ENCODE measurements at regions not wholly inside any gene's neighbourhood (a gene's known extent, or its start where the extent isn't known, plus 50 kb on each side); places are given as distances from the start of the nearest gene placed in this dataset.

GRCh38 chr2:126515471-126515870 lies 140.5 kb upstream of the GYPC start:
- no peak overlapping the region for H3K27ac ChIP-seq
- intact Hi-C loops (cut with DNase I): no loop called here
- no peaks in the 10 kb centered on the region for H3K36me3 ChIP-seq
- no peaks in the 10 kb centered on the region for H3K9me3 ChIP-seq
- no peaks in the 10 kb centered on the region for H3K27me3 ChIP-seq
- H3K4me1 ChIP-seq: no peaks in the 10 kb centered on the region
- no peak overlapping the region for H3K4me3 ChIP-seq
- TF ChIP-seq, protein P1, sequence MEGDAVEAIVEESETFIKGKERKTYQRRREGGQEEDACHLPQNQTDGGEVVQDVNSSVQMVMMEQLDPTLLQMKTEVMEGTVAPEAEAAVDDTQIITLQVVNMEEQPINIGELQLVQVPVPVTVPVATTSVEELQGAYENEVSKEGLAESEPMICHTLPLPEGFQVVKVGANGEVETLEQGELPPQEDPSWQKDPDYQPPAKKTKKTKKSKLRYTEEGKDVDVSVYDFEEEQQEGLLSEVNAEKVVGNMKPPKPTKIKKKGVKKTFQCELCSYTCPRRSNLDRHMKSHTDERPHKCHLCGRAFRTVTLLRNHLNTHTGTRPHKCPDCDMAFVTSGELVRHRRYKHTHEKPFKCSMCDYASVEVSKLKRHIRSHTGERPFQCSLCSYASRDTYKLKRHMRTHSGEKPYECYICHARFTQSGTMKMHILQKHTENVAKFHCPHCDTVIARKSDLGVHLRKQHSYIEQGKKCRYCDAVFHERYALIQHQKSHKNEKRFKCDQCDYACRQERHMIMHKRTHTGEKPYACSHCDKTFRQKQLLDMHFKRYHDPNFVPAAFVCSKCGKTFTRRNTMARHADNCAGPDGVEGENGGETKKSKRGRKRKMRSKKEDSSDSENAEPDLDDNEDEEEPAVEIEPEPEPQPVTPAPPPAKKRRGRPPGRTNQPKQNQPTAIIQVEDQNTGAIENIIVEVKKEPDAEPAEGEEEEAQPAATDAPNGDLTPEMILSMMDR (IDR thresholded peaks at IDR 0.05): no peak
- ATAC-seq (no peak), DNase-seq (no peak)
- WGBS, 2 donors: 79 to 80% methylated on average over 2 of the region's 2 CpGs

- no peaks in the 10 kb centered on the region for H3K4me1 ChIP-seq
- 61 to 68% methylated on average over 2 of the region's 2 CpGs for WGBS, 2 donors
- intact Hi-C loops (cut with DNase I): no loop called here
- no peaks in the 10 kb centered on the region for H3K36me3 ChIP-seq
- H3K27ac ChIP-seq: no peak overlapping the region
- DNase-seq (no peak), ATAC-seq (no peak)
- H3K27me3 ChIP-seq: no peaks in the 10 kb centered on the region
- H3K4me3 ChIP-seq: no peak overlapping the region
- no peaks in the 10 kb centered on the region for H3K9me3 ChIP-seq
- TF ChIP-seq, protein P1 (IDR thresholded peaks at IDR 0.05): no peak
Observed at GRCh38 chr2:126518196-126518595, 137.8 kb upstream of the GYPC start.

DNA sequence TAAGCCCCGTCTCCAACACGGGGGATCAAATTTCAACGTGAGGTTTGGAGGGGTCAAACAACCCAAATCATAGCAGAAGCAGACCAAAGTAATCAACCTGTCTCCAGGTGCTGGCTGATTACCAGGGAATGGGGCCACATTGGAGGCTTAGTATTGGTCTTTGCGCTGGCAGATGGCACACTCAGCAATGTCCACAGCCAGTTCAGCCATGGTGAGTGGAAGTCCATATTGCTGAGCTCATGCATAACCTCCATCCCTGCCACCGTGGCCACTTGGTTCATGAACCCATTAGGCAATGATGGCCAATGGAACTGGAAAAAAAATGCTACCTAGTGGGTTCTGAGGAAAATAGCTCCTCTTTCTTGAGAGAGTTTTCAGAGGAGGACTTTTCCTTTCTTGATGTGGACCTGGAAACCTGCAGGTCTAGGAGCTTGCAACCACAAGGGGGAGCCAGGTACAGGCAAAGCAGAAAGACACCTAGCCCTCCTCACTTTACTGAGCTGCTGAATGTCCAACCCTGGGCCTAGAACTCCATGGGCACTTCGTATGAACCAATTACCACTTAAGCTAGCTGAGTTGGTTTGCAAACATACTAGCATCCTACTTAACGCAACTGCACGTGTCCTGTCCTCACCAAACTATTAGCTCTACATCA lies 128.0 kb upstream of the GYPC start:
- 74 to 77% methylated on average over 8 of the region's 8 CpGs for WGBS, 2 donors
- no peaks in the 10 kb centered on the region for H3K4me1 ChIP-seq
- no peaks in the 10 kb centered on the region for H3K27me3 ChIP-seq
- H3K36me3 ChIP-seq: no peaks in the 10 kb centered on the region
- TF ChIP-seq, protein P1 (IDR thresholded peaks at IDR 0.05): peak; percentile 40 to 84 (median 72)
- H3K9me3 ChIP-seq: no peaks in the 10 kb centered on the region
- no peak overlapping the region for H3K27ac ChIP-seq
- intact Hi-C loops (cut with DNase I): loop anchor here (1.0 to 5.0 kb wide), 4 partner anchors 249 to 444 kb away; no protein-coding TSS in a partner anchor
- no peak overlapping the region for H3K4me3 ChIP-seq
- DNase-seq (peak; percentile 51 to 70), ATAC-seq (peak in 7 of 8 donors; percentile 70 to 90 (median 78))

DNA sequence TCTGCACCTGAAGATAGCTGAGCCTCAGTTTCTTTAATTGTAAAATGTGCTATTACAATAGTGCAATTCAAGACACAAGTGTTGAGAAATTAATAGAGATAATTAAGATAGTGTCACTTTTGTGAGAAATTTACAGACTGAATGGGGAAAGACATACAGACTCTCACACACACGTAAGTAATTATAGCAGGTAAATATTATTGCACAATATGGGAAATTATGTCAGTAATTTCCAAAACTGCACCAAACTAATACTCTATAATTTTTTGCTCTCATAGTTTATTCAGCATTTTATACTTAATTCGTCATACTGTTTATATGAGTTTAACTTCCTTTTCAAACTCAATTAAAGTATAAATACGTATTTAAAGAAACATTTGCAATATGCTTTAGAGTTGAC lies 124.9 kb upstream of the GYPC start:
- TF ChIP-seq, protein P1 (IDR thresholded peaks at IDR 0.05): no peak
- H3K27me3 ChIP-seq: peaks cover 0 to 7% (median 0%) of the 10 kb centered on the region in 7 donors
- no peak overlapping the region for H3K4me3 ChIP-seq
- ATAC-seq (no peak), DNase-seq (no peak)
- peaks cover 0 to 2% (median 0%) of the 10 kb centered on the region in 11 donors for H3K9me3 ChIP-seq
- WGBS, 2 donors: 93 to 95% methylated on average over 3 of the region's 3 CpGs
- peaks cover 0 to 20% (median 0%) of the 10 kb centered on the region in 9 donors for H3K4me1 ChIP-seq
- H3K27ac ChIP-seq: no peak overlapping the region
- intact Hi-C loops (cut with DNase I): loop anchor here in 1 of 10 donors (10.0 kb wide), 1 partner anchor 124 kb away; the partner anchor contains the start of gene GYPC
- H3K36me3 ChIP-seq: no peaks in the 10 kb centered on the region
